ENCODE measurements at regions not wholly inside any gene's neighbourhood (a gene's known extent, or its start where the extent isn't known, plus 50 kb on each side); places are given as distances from the start of the nearest gene placed in this dataset.

DNA sequence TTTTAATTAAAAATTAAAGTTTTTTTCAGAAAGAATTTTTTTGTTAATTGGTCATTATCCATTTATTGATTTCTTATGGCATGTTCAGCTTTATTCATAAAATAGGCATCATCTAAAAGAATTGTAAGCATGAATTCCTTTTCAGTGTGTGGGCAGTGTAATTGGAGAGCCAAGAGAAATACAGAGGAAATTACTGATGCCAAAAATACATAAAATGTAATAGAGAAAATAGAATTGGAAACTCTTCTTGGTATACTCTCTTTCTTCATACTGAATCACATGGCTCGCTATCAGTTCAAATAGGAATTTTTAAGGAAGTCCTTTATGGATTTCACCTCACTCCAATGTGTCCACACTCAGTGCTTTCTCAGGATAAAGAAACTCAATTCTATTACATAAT, 663.6 kb upstream of the NRXN1 start:
- ATAC-seq (ENCODE audit: low FRiP score): no peak
- TF ChIP-seq, protein P1, sequence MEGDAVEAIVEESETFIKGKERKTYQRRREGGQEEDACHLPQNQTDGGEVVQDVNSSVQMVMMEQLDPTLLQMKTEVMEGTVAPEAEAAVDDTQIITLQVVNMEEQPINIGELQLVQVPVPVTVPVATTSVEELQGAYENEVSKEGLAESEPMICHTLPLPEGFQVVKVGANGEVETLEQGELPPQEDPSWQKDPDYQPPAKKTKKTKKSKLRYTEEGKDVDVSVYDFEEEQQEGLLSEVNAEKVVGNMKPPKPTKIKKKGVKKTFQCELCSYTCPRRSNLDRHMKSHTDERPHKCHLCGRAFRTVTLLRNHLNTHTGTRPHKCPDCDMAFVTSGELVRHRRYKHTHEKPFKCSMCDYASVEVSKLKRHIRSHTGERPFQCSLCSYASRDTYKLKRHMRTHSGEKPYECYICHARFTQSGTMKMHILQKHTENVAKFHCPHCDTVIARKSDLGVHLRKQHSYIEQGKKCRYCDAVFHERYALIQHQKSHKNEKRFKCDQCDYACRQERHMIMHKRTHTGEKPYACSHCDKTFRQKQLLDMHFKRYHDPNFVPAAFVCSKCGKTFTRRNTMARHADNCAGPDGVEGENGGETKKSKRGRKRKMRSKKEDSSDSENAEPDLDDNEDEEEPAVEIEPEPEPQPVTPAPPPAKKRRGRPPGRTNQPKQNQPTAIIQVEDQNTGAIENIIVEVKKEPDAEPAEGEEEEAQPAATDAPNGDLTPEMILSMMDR (IDR thresholded peaks at IDR 0.05): no peak
- no peak for DNase-seq (ENCODE audit: low spot score)

DNA sequence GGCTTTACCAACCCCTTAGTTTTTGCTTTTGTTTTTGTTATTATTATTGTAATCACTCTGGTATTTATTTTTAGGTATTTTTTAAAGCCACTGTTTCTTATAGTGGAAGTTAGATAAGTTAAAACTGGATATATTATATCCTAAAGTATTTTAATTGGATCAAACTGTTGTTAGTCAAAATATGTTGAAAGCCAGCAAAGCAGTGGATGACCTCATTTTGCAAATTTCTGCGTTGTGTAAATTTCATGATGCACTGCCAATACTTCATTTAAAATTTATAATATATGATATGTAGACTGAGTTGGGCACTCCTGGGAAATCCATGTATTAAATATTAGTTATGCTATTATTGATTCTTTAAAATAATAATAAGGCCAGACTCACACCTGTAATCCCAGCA, 661.7 kb upstream of the NRXN1 start:
- TF ChIP-seq, protein P1 (IDR thresholded peaks at IDR 0.05): no peak

DNA sequence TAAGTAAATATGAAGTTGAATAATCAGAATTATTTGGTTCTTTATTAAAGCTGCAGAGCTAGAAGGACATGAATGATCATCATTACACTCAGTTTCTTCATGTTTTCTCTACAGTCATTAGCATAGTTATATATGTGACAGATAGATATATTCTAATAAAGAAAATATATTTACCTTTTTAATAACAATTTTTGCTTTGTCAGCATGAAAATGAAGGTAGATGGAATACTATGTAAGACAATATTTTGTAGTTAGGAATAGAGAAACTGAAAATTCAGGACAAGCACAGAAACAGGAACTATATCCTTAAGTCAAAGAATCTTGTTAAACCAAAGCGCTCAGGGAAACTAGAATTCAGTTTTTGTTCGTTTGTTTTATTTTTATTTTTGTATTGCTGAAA, 649.9 kb upstream of the NRXN1 start:
- ATAC-seq (ENCODE audit: low FRiP score) (no peak), DNase-seq (ENCODE audit: low spot score) (no peak)
- TF ChIP-seq, protein P1 (IDR thresholded peaks at IDR 0.05): no peak

More for the DNA sequence above, 661.7 kb upstream of the NRXN1 start:
- no peak for DNase-seq (ENCODE audit: low spot score)
- ATAC-seq (ENCODE audit: low FRiP score): no peak

DNA sequence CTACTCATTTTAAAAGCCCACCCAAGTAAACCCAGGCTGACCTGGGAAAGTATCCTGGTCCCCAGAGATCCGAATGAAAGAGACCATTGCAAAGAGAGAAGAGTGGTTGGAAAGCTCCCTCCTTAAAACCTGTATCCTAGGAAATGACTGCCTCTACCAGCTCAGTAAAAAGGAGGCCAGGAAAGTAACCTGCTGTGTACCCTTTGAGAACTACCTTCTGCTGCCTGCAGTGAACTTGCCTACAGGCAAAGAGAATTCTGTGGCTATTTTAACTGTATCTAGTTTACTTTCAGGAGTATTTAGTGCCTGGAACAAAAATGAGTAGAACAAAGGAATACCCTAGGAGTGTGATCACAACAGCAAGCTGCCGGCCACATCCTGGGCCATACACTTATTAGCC, 641.7 kb upstream of the NRXN1 start:
- no peak for DNase-seq (ENCODE audit: low spot score)
- TF ChIP-seq, protein P1 (IDR thresholded peaks at IDR 0.05): no peak
- ATAC-seq (ENCODE audit: low FRiP score): no peak

DNA sequence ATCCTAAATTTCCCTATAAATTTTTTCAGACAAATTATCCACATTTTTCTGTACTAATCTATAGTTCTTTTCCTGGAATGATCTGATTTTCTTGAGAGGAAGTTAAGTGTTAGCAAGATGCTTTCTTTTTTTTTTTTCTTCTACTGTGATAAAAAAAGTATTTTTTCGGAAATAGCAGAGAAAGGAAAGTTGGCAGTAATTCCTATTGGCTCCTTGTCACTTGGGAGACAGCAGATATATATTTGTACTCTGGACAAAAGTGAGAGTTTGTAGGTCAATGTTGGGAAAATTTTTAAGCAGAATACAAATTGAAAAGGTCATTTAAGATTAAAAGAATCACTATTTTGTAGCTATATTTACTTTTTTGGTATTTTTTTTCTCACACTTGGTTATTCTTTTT, 635.7 kb upstream of the NRXN1 start:
- no peak for ATAC-seq (ENCODE audit: low FRiP score)
- no peak for DNase-seq (ENCODE audit: low spot score)

DNA sequence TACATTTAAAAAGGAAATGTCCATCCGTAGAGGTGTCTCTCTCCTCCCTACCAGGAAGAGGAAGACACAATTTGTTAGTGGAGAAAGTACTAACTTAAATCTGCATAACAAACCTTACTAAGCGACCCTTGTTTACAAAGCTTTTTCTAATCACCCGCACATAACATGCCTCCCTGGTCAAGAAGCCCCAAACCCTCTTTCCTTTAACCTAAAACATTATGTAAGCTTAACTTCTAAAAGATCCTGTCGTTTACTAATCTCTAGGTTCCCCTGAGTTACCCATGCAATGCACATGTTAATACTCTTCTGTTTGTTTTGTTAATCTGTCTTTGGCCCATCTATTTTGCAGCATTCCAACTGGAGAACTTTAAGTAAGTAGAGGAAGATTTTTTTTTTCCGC, 630.3 kb upstream of the NRXN1 start:
- TF ChIP-seq, protein P1 (IDR thresholded peaks at IDR 0.05): no peak
- no peak for DNase-seq (ENCODE audit: low spot score)

More for the DNA sequence above, 635.7 kb upstream of the NRXN1 start:
- TF ChIP-seq, protein P1 (IDR thresholded peaks at IDR 0.05): no peak

DNA sequence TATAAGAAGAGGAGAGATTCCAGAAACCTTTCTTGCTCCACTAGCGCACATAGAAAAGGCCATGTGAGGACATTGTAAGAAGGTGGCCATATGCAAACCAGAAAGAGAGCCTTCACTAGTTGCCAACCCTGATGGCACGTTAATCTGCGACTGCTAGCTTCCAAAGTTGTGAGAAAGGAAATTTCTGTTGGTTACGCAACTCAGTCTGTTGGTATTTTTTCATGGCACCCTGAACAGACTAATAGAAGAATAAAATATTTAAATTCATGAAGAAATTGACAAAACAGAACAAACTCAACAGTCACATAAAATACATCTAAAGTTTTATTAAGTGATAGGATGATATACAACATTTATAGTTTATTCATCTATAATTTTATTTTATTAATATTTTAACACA, 625.9 kb upstream of the NRXN1 start:
- DNase-seq (ENCODE audit: low spot score) (no peak), ATAC-seq (ENCODE audit: low FRiP score) (no peak)
- TF ChIP-seq, protein P1 (IDR thresholded peaks at IDR 0.05): no peak

More for the DNA sequence above, 630.3 kb upstream of the NRXN1 start:
- no peak for ATAC-seq (ENCODE audit: low FRiP score)

Measured in omental fat pad (tissue), 3 donors.